ENCODE measurements at regions not wholly inside any gene's neighbourhood (a gene's known extent, or its start where the extent isn't known, plus 50 kb on each side); places are given as distances from the start of the nearest gene placed in this dataset.

DNA sequence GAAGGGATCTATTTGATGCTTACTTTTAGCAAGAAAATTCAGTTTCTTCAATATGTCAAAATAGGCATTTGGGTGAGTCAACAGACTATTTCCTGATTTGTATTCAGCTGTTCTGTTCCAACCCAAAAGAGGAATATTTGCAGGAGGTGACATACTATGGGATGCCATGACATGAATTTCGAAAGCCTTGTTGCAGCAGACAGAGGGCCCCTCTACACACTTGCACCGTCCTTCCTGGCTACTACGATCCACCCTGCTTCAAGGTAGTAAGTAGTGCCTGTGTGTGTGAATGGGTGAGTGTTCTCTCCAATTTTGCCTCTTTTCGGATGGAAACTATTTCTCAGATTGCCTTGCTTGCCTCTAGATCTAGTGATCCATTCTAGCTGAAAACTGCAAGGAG is 413.0 kb upstream of the ADARB2 start (continued):
- TF ChIP-seq, protein P1, sequence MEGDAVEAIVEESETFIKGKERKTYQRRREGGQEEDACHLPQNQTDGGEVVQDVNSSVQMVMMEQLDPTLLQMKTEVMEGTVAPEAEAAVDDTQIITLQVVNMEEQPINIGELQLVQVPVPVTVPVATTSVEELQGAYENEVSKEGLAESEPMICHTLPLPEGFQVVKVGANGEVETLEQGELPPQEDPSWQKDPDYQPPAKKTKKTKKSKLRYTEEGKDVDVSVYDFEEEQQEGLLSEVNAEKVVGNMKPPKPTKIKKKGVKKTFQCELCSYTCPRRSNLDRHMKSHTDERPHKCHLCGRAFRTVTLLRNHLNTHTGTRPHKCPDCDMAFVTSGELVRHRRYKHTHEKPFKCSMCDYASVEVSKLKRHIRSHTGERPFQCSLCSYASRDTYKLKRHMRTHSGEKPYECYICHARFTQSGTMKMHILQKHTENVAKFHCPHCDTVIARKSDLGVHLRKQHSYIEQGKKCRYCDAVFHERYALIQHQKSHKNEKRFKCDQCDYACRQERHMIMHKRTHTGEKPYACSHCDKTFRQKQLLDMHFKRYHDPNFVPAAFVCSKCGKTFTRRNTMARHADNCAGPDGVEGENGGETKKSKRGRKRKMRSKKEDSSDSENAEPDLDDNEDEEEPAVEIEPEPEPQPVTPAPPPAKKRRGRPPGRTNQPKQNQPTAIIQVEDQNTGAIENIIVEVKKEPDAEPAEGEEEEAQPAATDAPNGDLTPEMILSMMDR (IDR thresholded peaks at IDR 0.05; ENCODE audit: low read depth, low read length, missing input control), result no peak
- TF ChIP-seq YY1 (IDR thresholded peaks at IDR 0.05) (no peak), RAD21 (IDR thresholded peaks at IDR 0.05) (no peak)
- TF ChIP-seq, protein P2, sequence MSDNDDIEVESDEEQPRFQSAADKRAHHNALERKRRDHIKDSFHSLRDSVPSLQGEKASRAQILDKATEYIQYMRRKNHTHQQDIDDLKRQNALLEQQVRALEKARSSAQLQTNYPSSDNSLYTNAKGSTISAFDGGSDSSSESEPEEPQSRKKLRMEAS (IDR thresholded peaks at IDR 0.05), result no peak

DNA sequence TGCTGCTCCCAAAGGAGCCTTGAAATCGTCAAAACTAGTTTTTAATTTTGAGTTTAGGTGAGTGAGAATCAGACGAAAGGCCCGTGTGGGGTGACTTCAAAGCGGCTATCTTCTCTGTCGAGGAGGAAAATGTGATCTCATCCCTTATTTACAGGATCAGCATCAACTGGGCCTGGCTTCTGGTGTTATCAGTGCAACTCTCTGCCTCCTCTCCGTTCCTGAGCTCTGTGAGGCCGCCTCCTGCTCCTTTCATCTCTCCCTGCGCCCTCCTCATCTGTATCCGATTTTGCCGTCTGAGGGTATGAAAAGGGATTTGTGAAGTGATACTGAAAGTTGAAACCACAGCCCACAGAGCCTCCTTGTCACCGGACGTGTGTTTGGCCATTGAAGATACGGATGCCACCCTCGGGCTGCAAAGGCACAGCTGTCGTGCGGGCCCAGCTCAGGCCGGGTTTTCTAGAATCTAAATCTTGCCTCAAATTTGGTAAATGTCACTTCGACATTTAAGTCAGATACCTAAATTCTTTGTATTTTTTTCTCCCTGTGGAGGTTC is 408.7 kb upstream of the ADARB2 start:
- no peak for TF ChIP-seq HNF4A (conservative IDR thresholded peaks at IDR 0.05)
- TF ChIP-seq, protein P3, sequence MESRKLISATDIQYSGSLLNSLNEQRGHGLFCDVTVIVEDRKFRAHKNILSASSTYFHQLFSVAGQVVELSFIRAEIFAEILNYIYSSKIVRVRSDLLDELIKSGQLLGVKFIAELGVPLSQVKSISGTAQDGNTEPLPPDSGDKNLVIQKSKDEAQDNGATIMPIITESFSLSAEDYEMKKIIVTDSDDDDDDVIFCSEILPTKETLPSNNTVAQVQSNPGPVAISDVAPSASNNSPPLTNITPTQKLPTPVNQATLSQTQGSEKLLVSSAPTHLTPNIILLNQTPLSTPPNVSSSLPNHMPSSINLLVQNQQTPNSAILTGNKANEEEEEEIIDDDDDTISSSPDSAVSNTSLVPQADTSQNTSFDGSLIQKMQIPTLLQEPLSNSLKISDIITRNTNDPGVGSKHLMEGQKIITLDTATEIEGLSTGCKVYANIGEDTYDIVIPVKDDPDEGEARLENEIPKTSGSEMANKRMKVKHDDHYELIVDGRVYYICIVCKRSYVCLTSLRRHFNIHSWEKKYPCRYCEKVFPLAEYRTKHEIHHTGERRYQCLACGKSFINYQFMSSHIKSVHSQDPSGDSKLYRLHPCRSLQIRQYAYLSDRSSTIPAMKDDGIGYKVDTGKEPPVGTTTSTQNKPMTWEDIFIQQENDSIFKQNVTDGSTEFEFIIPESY (IDR thresholded peaks at IDR 0.05), result no peak
- no peak for TF ChIP-seq HNF4G (IDR thresholded peaks at IDR 0.05)
- TF ChIP-seq, protein P1 (IDR thresholded peaks at IDR 0.05; ENCODE audit: low read depth, low read length, missing input control), result no peak
- TF ChIP-seq FOXA2 (IDR thresholded peaks at IDR 0.05), result no peak
- DNase-seq (ENCODE audit: low spot score), result no peak

DNA sequence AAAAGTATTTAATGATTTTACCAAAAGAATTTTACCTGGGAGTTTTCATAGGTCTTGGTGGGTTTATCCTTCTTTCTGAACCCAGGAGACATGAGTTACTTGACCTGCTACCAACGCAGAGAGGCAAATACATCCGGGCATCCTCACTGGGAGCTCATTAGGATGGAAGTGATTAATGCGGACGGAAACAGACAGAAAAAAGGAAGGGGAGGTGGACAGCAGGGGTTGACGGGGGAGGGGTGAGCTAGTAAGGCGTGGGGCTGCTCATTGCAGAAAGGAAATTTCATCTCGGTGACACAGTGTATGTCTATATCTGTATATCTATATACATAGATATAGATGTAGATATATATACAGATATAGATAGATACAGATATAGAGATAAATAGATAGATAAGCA is 408.2 kb upstream of the ADARB2 start:
- Histone ChIP-seq H3K9me3 (ENCODE audit: control insufficient read depth in 4 of 4, low read length in 3 of 4) (no peaks in the 10 kb centered on the region), H3K27ac (ENCODE audit: low read depth in 1 of 2, low read length in 2 of 2) (no peak overlapping the region), H3K4me1 (ENCODE audit: control insufficient read depth in 4 of 4, insufficient read depth in 4 of 4, low read length in 3 of 4) (no peaks in the 10 kb centered on the region), H3K4me3 (ENCODE audit: low read depth in 1 of 3, low read length in 3 of 3) (no peak overlapping the region), H3K36me3 (ENCODE audit: control insufficient read depth in 4 of 4, insufficient read depth in 3 of 4, low read depth in 1 of 4, low read length in 3 of 4) (no peaks in the 10 kb centered on the region), H3K27me3 (ENCODE audit: control insufficient read depth in 4 of 4, insufficient read depth in 4 of 4, low read length in 3 of 4) (no peaks in the 10 kb centered on the region), H3K9ac (ENCODE audit: low read depth in 1 of 2, low read length in 2 of 2) (no peak overlapping the region)
- DNase-seq (ENCODE audit: low spot score), result no peak
- 73% methylated on average over 7 of the region's 7 CpGs for WGBS
- no peak for TF ChIP-seq RXRA (IDR thresholded peaks at IDR 0.05)
- no peak for TF ChIP-seq EGR1 (IDR thresholded peaks at IDR 0.05; ENCODE audit: low read depth in 2 of 2)
- no peak for TF ChIP-seq FOXA2 (IDR thresholded peaks at IDR 0.05)
- TF ChIP-seq, protein P2 (IDR thresholded peaks at IDR 0.05), result no peak
- TF ChIP-seq, protein P1 (IDR thresholded peaks at IDR 0.05; ENCODE audit: low read depth, low read length, missing input control), result no peak
- no peak for TF ChIP-seq TAF1 (conservative IDR thresholded peaks at IDR 0.05)
- TF ChIP-seq, protein P4, sequence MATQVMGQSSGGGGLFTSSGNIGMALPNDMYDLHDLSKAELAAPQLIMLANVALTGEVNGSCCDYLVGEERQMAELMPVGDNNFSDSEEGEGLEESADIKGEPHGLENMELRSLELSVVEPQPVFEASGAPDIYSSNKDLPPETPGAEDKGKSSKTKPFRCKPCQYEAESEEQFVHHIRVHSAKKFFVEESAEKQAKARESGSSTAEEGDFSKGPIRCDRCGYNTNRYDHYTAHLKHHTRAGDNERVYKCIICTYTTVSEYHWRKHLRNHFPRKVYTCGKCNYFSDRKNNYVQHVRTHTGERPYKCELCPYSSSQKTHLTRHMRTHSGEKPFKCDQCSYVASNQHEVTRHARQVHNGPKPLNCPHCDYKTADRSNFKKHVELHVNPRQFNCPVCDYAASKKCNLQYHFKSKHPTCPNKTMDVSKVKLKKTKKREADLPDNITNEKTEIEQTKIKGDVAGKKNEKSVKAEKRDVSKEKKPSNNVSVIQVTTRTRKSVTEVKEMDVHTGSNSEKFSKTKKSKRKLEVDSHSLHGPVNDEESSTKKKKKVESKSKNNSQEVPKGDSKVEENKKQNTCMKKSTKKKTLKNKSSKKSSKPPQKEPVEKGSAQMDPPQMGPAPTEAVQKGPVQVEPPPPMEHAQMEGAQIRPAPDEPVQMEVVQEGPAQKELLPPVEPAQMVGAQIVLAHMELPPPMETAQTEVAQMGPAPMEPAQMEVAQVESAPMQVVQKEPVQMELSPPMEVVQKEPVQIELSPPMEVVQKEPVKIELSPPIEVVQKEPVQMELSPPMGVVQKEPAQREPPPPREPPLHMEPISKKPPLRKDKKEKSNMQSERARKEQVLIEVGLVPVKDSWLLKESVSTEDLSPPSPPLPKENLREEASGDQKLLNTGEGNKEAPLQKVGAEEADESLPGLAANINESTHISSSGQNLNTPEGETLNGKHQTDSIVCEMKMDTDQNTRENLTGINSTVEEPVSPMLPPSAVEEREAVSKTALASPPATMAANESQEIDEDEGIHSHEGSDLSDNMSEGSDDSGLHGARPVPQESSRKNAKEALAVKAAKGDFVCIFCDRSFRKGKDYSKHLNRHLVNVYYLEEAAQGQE (IDR thresholded peaks at IDR 0.05), result no peak
- TF ChIP-seq YY1 (IDR thresholded peaks at IDR 0.05), result no peak
- no peak for TF ChIP-seq SP1 (IDR thresholded peaks at IDR 0.05)
- TF ChIP-seq, protein P3 (IDR thresholded peaks at IDR 0.05), result no peak
- no peak for TF ChIP-seq HNF4G (IDR thresholded peaks at IDR 0.05)
- no peak for TF ChIP-seq NR2F2 (IDR thresholded peaks at IDR 0.05)
- no peak for TF ChIP-seq HNF4A (conservative IDR thresholded peaks at IDR 0.05)

More for the DNA sequence above, 408.7 kb upstream of the ADARB2 start:
- no peak overlapping the region for H3K9ac ChIP-seq (ENCODE audit: low read depth in 1 of 2, low read length in 2 of 2)
- WGBS, result 77% methylated on average over 18 of the region's 18 CpGs
- no peaks in the 10 kb centered on the region for H3K27me3 ChIP-seq (ENCODE audit: control insufficient read depth in 4 of 4, insufficient read depth in 4 of 4, low read length in 3 of 4)
- H3K4me1 ChIP-seq (ENCODE audit: control insufficient read depth in 4 of 4, insufficient read depth in 4 of 4, low read length in 3 of 4), result no peaks in the 10 kb centered on the region
- no peak overlapping the region for H3K4me3 ChIP-seq (ENCODE audit: low read depth in 1 of 3, low read length in 3 of 3)
- H3K9me3 ChIP-seq (ENCODE audit: control insufficient read depth in 4 of 4, low read length in 3 of 4), result no peaks in the 10 kb centered on the region
- no peak overlapping the region for H3K27ac ChIP-seq (ENCODE audit: low read depth in 1 of 2, low read length in 2 of 2)
- no peaks in the 10 kb centered on the region for H3K36me3 ChIP-seq (ENCODE audit: control insufficient read depth in 4 of 4, insufficient read depth in 3 of 4, low read depth in 1 of 4, low read length in 3 of 4)
